ENCODE measurements at regions not wholly inside any gene's neighbourhood (a gene's known extent, or its start where the extent isn't known, plus 50 kb on each side); places are given as distances from the start of the nearest gene placed in this dataset.

DNA sequence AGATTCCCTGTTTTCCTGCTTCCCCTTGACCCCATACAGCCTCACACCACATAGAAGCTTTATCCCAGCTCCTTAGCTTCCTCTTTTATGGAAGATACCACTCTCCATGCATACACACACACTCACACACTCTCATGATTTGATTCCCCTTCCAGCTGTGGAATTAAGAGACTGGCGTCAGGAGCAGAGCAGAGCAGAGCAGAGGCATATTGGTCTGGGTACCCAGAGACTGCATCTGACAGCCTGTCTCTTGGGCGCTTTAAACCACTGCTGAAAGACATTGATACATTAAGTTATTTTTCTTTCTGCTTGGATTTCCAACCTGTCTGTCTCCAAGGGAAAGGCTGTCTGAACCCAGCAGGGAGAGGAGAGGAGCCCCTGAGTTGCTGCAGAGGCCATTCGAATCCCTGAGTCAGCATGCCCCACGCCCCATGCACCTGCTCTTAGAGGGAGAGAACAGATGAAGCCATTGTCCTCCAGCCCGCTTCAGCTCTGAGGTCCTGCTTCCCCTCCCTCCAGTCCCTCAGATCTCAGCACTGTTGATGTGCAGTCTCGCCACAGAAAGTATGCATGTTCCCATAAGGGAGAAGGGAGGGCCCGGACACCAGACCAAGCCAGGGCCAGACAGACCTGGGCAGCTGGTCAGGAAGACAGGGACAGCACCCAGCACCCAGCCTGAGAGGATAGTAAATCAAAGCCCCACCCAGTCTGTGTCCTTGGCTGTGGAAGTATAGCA, 66.7 kb upstream of the GJB5 start:
- Histone ChIP-seq H3K36me3 (ENCODE audit: insufficient read depth, low read length) (no peaks in the 10 kb centered on the region), H3K27ac (ENCODE audit: low read depth, low read length) (no peak overlapping the region), H3K4me3 (ENCODE audit: low read length in 2 of 2) (no peak overlapping the region), H3K9me3 (ENCODE audit: control insufficient read depth in 1 of 2, low read length in 2 of 2) (no peaks in the 10 kb centered on the region), H3K27me3 (ENCODE audit: insufficient read depth, low read length) (no peaks in the 10 kb centered on the region), H3K4me1 (ENCODE audit: insufficient read depth, low read length) (no peaks in the 10 kb centered on the region)
- H3K27ac Mint-ChIP-seq: no peak overlapping the region
- ChIA-PET POLR2A (ENCODE audit: partially characterized antibody) (no interaction called here), CTCF (ENCODE audit: partially characterized antibody) (no interaction called here)
- peaks cover 22 to 29% of the 10 kb centered on the region in 2 donors for H3K27me3 Mint-ChIP-seq
- intact Hi-C loops (cut with micrococcal nuclease): no loop called here
- H3K4me3 Mint-ChIP-seq: no peak overlapping the region
- H3K36me3 Mint-ChIP-seq: no peaks in the 10 kb centered on the region
- no peak for DNase-seq
- H3K9me3 Mint-ChIP-seq: no peaks in the 10 kb centered on the region
- peaks cover 0 to 7% (median 3%) of the 10 kb centered on the region in 4 donors for H3K4me1 Mint-ChIP-seq

DNA sequence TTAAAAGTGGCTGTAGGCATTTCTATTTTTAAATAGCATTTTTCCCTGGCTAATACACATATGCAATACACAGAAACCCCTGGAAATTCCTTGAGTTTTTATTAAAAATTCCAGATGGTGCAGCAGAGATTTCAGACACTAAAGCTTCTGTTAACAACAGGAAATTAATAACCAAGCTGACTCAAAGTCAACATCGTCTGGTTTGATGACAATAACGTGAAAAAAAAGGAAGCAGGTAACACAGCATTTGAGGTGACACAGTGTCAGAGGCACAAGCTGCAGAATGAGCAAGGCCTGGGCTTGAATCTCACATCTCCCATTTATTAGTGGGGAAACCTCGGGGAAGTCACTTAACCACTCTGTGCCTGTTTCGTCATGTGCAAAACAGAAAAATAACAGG, 64.6 kb upstream of the GJB5 start:
- intact Hi-C loops (cut with micrococcal nuclease): no loop called here
- Mint-ChIP-seq H3K9me3 (peaks cover 0 to 3% (median 0%) of the 10 kb centered on the region in 8 donors), H3K4me3 (no peak overlapping the region), H3K36me3 (no peaks in the 10 kb centered on the region), H3K4me1 (no peaks in the 10 kb centered on the region), H3K27ac (no peak overlapping the region), H3K27me3 (peaks cover 25 to 34% of the 10 kb centered on the region in 2 donors)
- no peak for DNase-seq
- H3K4me3 ChIP-seq (ENCODE audit: low read length in 2 of 2): no peak overlapping the region
- no peaks in the 10 kb centered on the region for H3K9me3 ChIP-seq (ENCODE audit: control insufficient read depth in 1 of 2, low read length in 2 of 2)
- CTCF ChIA-PET (ENCODE audit: partially characterized antibody): interaction anchor here (0.7 kb wide), 1 partner anchor 53 kb away, joined by 3 read pairs; no protein-coding TSS in a partner anchor
- POLR2A ChIA-PET (ENCODE audit: partially characterized antibody): no interaction called here
- no peaks in the 10 kb centered on the region for H3K36me3 ChIP-seq (ENCODE audit: insufficient read depth, low read length)
- no peaks in the 10 kb centered on the region for H3K4me1 ChIP-seq (ENCODE audit: insufficient read depth, low read length)
- no peak overlapping the region for H3K27ac ChIP-seq (ENCODE audit: low read depth, low read length)
- H3K27me3 ChIP-seq (ENCODE audit: insufficient read depth, low read length): no peaks in the 10 kb centered on the region

DNA sequence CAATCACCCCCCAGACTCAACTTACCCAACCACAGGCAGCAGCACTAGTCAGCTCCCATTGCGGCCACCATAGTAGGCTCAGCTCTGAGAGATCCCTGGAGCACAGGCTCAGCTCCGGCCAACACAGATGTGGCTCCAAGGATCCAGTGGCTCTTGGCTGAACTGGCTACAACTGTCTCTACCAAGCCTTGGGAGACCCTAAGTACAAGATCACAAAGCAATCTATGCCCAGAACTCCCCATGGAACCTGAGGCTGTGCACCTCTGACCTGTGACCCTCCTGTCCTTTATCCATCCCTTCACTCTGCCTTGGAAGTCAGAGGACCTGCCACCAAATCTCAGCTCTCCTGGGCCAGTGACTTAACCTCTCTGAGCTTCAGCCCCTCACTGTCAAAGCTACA, 61.8 kb upstream of the GJB5 start:
- H3K27ac Mint-ChIP-seq: no peak overlapping the region
- H3K36me3 Mint-ChIP-seq: no peaks in the 10 kb centered on the region
- Histone ChIP-seq H3K27ac (ENCODE audit: low read depth, low read length) (no peak overlapping the region), H3K36me3 (ENCODE audit: insufficient read depth, low read length) (no peaks in the 10 kb centered on the region), H3K4me3 (ENCODE audit: low read length in 2 of 2) (no peak overlapping the region), H3K9me3 (ENCODE audit: control insufficient read depth in 1 of 2, low read length in 2 of 2) (no peaks in the 10 kb centered on the region), H3K4me1 (ENCODE audit: insufficient read depth, low read length) (no peaks in the 10 kb centered on the region), H3K27me3 (ENCODE audit: insufficient read depth, low read length) (no peaks in the 10 kb centered on the region)
- ChIA-PET CTCF (ENCODE audit: partially characterized antibody) (no interaction called here), POLR2A (ENCODE audit: partially characterized antibody) (no interaction called here)
- intact Hi-C loops (cut with micrococcal nuclease): no loop called here
- peaks cover 25 to 42% of the 10 kb centered on the region in 2 donors for H3K27me3 Mint-ChIP-seq
- no peak overlapping the region for H3K4me3 Mint-ChIP-seq
- peaks cover 0 to 3% (median 0%) of the 10 kb centered on the region in 8 donors for H3K9me3 Mint-ChIP-seq
- no peak for DNase-seq
- no peaks in the 10 kb centered on the region for H3K4me1 Mint-ChIP-seq

DNA sequence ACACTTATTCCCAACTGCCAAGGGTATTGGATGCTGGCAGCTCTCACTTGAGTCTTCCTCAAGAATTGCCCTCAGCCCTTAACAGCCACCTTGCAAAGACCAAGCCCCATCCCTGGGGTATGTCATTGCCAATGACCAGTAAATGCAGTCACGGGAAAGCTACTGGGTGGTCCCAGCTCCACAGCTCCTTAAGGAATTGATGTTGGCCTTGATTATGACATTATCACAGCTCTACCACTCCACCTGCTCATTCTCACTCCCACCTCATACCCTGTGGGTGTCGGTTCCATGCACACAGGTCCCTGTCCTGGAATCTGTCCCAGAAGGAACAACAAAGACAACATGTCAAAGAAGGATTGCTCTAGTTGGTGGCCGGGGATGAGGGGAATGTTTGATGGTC, 60.5 kb upstream of the GJB5 start:
- peaks cover 20 to 37% of the 10 kb centered on the region in 2 donors for H3K27me3 Mint-ChIP-seq
- H3K9me3 Mint-ChIP-seq: peaks cover 0 to 3% (median 0%) of the 10 kb centered on the region in 8 donors
- Histone ChIP-seq H3K27me3 (ENCODE audit: insufficient read depth, low read length) (no peaks in the 10 kb centered on the region), H3K27ac (ENCODE audit: low read depth, low read length) (no peak overlapping the region), H3K9me3 (ENCODE audit: control insufficient read depth in 1 of 2, low read length in 2 of 2) (no peaks in the 10 kb centered on the region), H3K4me1 (ENCODE audit: insufficient read depth, low read length) (no peaks in the 10 kb centered on the region), H3K36me3 (ENCODE audit: insufficient read depth, low read length) (no peaks in the 10 kb centered on the region), H3K4me3 (ENCODE audit: low read length in 2 of 2) (no peak overlapping the region)
- POLR2A ChIA-PET (ENCODE audit: partially characterized antibody): no interaction called here
- H3K27ac Mint-ChIP-seq: no peak overlapping the region
- DNase-seq: no peak
- H3K36me3 Mint-ChIP-seq: no peaks in the 10 kb centered on the region
- no peak overlapping the region for H3K4me3 Mint-ChIP-seq
- H3K4me1 Mint-ChIP-seq: no peaks in the 10 kb centered on the region
- CTCF ChIA-PET (ENCODE audit: partially characterized antibody): no interaction called here
- intact Hi-C loops (cut with micrococcal nuclease): no loop called here

DNA sequence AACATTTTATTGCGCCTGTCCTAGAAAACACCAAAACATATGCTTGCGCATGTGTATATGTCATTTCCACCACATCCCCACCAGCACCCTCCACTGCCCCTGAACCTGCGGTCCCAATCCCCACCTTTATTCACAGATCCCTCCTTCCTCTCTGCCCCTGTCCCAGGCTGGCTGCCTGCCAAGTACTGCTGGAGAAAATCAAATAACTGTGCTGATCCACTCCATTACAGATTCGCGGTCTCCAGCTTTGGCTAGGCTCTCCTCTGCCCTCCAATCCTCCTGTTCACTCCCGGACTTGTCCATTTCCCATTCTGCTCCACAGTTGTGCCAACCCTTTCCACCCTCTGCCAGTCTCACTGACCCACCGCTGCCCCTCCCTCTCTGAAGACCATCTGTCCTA, 59.3 kb upstream of the GJB5 start:
- CTCF ChIA-PET (ENCODE audit: partially characterized antibody): interaction anchor here (0.5 kb wide), 1 partner anchor 1083 kb away, joined by 4 read pairs; no protein-coding TSS in a partner anchor
- H3K27me3 Mint-ChIP-seq: peaks cover 16 to 29% of the 10 kb centered on the region in 2 donors
- no peaks in the 10 kb centered on the region for H3K36me3 Mint-ChIP-seq
- DNase-seq: no peak
- no peaks in the 10 kb centered on the region for H3K4me1 Mint-ChIP-seq
- no peaks in the 10 kb centered on the region for H3K36me3 ChIP-seq (ENCODE audit: insufficient read depth, low read length)
- intact Hi-C loops (cut with micrococcal nuclease): no loop called here
- no peaks in the 10 kb centered on the region for H3K9me3 ChIP-seq (ENCODE audit: control insufficient read depth in 1 of 2, low read length in 2 of 2)
- POLR2A ChIA-PET (ENCODE audit: partially characterized antibody): no interaction called here
- no peaks in the 10 kb centered on the region for H3K4me1 ChIP-seq (ENCODE audit: insufficient read depth, low read length)
- H3K27ac ChIP-seq (ENCODE audit: low read depth, low read length): no peak overlapping the region
- no peak overlapping the region for H3K27ac Mint-ChIP-seq
- peaks cover 0 to 3% (median 0%) of the 10 kb centered on the region in 8 donors for H3K9me3 Mint-ChIP-seq
- no peaks in the 10 kb centered on the region for H3K27me3 ChIP-seq (ENCODE audit: insufficient read depth, low read length)
- no peak overlapping the region for H3K4me3 Mint-ChIP-seq
- H3K4me3 ChIP-seq (ENCODE audit: low read length in 2 of 2): no peak overlapping the region

DNA sequence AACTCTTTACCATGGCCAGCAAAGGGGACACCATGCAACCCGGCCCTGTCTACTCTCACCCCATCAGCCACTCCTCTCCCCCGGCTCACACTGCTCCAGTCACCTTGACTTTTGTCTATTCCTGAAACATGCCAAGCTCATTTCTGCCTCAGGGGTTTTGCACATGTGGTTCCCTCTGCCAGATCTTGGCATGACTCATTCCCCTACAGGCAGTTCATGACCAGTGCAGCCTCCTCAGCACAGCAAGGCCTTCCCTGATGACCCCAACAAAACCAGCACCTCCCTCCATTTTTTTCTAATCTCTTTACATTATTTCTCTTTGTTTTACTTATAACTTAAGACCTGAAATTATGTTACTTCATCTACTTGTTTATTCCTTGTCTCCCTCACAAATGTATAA, 58.6 kb upstream of the GJB5 start:
- ChIA-PET POLR2A (ENCODE audit: partially characterized antibody) (no interaction called here), CTCF (ENCODE audit: partially characterized antibody) (interaction anchor here (0.5 kb wide), 1 partner anchor 1084 kb away, joined by 4 read pairs; no protein-coding TSS in a partner anchor)
- Histone ChIP-seq H3K36me3 (ENCODE audit: insufficient read depth, low read length) (no peaks in the 10 kb centered on the region), H3K4me1 (ENCODE audit: insufficient read depth, low read length) (no peaks in the 10 kb centered on the region), H3K27me3 (ENCODE audit: insufficient read depth, low read length) (no peaks in the 10 kb centered on the region), H3K27ac (ENCODE audit: low read depth, low read length) (no peak overlapping the region), H3K9me3 (ENCODE audit: control insufficient read depth in 1 of 2, low read length in 2 of 2) (no peaks in the 10 kb centered on the region), H3K4me3 (ENCODE audit: low read length in 2 of 2) (no peak overlapping the region)
- intact Hi-C loops (cut with micrococcal nuclease): no loop called here
- peaks cover 0 to 3% (median 0%) of the 10 kb centered on the region in 8 donors for H3K9me3 Mint-ChIP-seq
- DNase-seq: no peak
- no peak overlapping the region for H3K27ac Mint-ChIP-seq
- no peaks in the 10 kb centered on the region for H3K4me1 Mint-ChIP-seq
- H3K4me3 Mint-ChIP-seq: no peak overlapping the region
- peaks cover 14 to 28% of the 10 kb centered on the region in 2 donors for H3K27me3 Mint-ChIP-seq
- no peaks in the 10 kb centered on the region for H3K36me3 Mint-ChIP-seq

DNA sequence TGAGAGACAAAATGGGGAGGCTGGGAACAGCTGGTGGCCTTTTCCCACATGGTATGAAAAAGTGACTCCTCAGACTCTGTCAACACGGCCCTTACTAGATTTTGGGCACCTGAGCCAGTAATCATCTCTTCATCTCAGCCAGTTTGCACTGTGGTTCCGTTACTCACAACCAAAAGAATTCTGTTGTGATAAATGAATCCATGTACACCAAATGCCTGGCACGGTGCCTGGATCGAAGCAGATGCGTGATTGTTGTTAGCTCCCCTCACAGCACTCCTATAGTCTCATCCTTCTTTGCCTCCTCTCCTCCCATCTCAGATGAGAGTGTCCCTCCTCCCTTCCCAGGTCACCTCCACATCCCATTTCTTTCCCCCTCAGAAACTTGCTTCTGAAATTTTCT, 57.9 kb upstream of the GJB5 start:
- Histone ChIP-seq H3K4me3 (ENCODE audit: low read length in 2 of 2) (no peak overlapping the region), H3K27me3 (ENCODE audit: insufficient read depth, low read length) (no peaks in the 10 kb centered on the region), H3K36me3 (ENCODE audit: insufficient read depth, low read length) (no peaks in the 10 kb centered on the region), H3K9me3 (ENCODE audit: control insufficient read depth in 1 of 2, low read length in 2 of 2) (no peaks in the 10 kb centered on the region), H3K4me1 (ENCODE audit: insufficient read depth, low read length) (no peaks in the 10 kb centered on the region), H3K27ac (ENCODE audit: low read depth, low read length) (no peak overlapping the region)
- intact Hi-C loops (cut with micrococcal nuclease): no loop called here
- ChIA-PET POLR2A (ENCODE audit: partially characterized antibody) (no interaction called here), CTCF (ENCODE audit: partially characterized antibody) (no interaction called here)
- no peak overlapping the region for H3K4me3 Mint-ChIP-seq
- no peaks in the 10 kb centered on the region for H3K4me1 Mint-ChIP-seq
- H3K9me3 Mint-ChIP-seq: peaks cover 0 to 3% (median 0%) of the 10 kb centered on the region in 8 donors
- H3K27me3 Mint-ChIP-seq: peaks cover 12 to 24% of the 10 kb centered on the region in 2 donors
- H3K36me3 Mint-ChIP-seq: no peaks in the 10 kb centered on the region
- no peak overlapping the region for H3K27ac Mint-ChIP-seq
- DNase-seq: no peak

All from CD4-positive, alpha-beta memory T cell (primary cell).